ENCODE measurements at regions not wholly inside any gene's neighbourhood (a gene's known extent, or its start where the extent isn't known, plus 50 kb on each side); places are given as distances from the start of the nearest gene placed in this dataset.

DNA sequence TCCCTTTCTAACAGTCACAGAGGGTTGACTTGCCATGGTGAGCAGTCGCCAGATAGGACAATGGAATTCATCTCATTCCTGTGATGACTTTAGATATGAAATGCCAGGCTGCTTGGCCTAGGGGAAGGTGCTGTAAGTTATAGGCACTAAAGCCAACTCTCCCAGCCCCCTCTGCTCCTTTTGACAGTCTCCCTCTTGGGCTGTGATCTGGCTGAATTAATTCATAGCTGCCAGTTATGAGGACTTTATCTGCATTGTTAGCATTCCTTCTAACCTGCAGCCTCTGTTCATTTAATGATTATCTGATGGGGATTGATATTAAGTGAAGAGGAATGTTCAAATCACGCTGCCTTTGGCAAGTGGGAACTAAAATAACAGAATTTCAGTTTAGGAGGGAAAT lies 427.1 kb upstream of the RASGRP1 start:
- intact Hi-C loops (cut with DNase I; ENCODE audit: low total_unique reads) = no loop called here
- TF ChIP-seq POLR2A (IDR thresholded peaks at IDR 0.05) (no peak), CTCF (IDR thresholded peaks at IDR 0.05) (no peak)
- no peak overlapping the region for H3K4me3 ChIP-seq (ENCODE audit: low read depth, poor library complexity, severe bottlenecking)
- 87 to 94% methylated on average over 2 of the region's 2 CpGs for WGBS, 2 donors
- no peak for DNase-seq (ENCODE audit: low spot score in 2 of 2)

- TF ChIP-seq POLR2A (IDR thresholded peaks at IDR 0.05) (no peak), CTCF (IDR thresholded peaks at IDR 0.05) (no peak)
- WGBS, 2 donors = 69 to 83% methylated on average over 4 of the region's 4 CpGs
- no peak for DNase-seq (ENCODE audit: low spot score in 2 of 2)
- intact Hi-C loops (cut with DNase I; ENCODE audit: low total_unique reads) = no loop called here
- no peak overlapping the region for H3K4me3 ChIP-seq (ENCODE audit: low read depth, poor library complexity, severe bottlenecking)
Observed at GRCh38 chr15:38992506-38992905, 427.9 kb upstream of the RASGRP1 start.

GRCh38 chr15:38992930-38993329 lies 428.3 kb upstream of the RASGRP1 start:
- no peak overlapping the region for H3K4me3 ChIP-seq (ENCODE audit: low read depth, poor library complexity, severe bottlenecking)
- DNase-seq (ENCODE audit: low spot score in 2 of 2) = no peak
- WGBS, 2 donors = 95 to 97% methylated on average over 2 of the region's 2 CpGs
- intact Hi-C loops (cut with DNase I; ENCODE audit: low total_unique reads) = no loop called here
- TF ChIP-seq POLR2A (IDR thresholded peaks at IDR 0.05) (no peak), CTCF (IDR thresholded peaks at IDR 0.05) (no peak)

GRCh38 chr15:38994310-38994709 lies 429.7 kb upstream of the RASGRP1 start:
- no peak for TF ChIP-seq CTCF (IDR thresholded peaks at IDR 0.05)
- TF ChIP-seq POLR2A (IDR thresholded peaks at IDR 0.05) = no peak
- no peak overlapping the region for H3K4me3 ChIP-seq (ENCODE audit: low read depth, poor library complexity, severe bottlenecking)

GRCh38 chr15:38996111-38996631 lies 431.6 kb upstream of the RASGRP1 start:
- WGBS, 2 donors = 25 to 30% methylated on average over 3 of the region's 3 CpGs
- intact Hi-C loops (cut with DNase I; ENCODE audit: low total_unique reads) = no loop called here
- DNase-seq (ENCODE audit: low spot score in 2 of 2) = no peak
- TF ChIP-seq POLR2A (IDR thresholded peaks at IDR 0.05) (no peak), CTCF (IDR thresholded peaks at IDR 0.05) (no peak)
- no peak overlapping the region for H3K4me3 ChIP-seq (ENCODE audit: low read depth, poor library complexity, severe bottlenecking)

More at GRCh38 chr15:38994310-38994709, 429.7 kb upstream of the RASGRP1 start:
- DNase-seq (ENCODE audit: low spot score in 2 of 2) = no peak
- intact Hi-C loops (cut with DNase I; ENCODE audit: low total_unique reads) = no loop called here
- 69% methylated on average over 2 of the region's 2 CpGs for WGBS, 2 donors

DNA sequence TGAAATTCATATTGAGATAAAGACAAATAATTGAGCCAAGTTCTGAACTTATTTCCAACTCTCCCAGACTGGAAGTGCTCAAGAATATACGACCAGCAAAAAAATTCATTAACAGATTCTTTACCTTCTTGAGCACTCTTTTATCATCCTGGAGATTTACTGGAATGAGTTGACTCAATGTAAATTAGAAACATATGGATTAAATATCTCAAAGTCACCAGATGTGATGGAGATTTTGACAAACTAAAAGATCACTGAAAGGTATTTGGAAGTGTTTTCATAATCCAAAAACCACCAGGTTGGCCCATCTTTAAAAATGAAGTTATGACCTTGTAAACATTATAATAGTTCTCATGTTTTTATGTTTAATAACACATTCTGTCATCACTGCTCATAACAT lies 433.2 kb upstream of the RASGRP1 start:
- no peak for DNase-seq (ENCODE audit: low spot score in 2 of 2)
- 81% methylated on average over 1 of the region's 1 CpG for WGBS, 2 donors
- no peak overlapping the region for H3K4me3 ChIP-seq (ENCODE audit: low read depth, poor library complexity, severe bottlenecking)
- intact Hi-C loops (cut with DNase I; ENCODE audit: low total_unique reads) = no loop called here
- TF ChIP-seq POLR2A (IDR thresholded peaks at IDR 0.05) (no peak), CTCF (IDR thresholded peaks at IDR 0.05) (no peak)

All from lower leg skin (tissue), 4 donors.